ENCODE measurements at regions not wholly inside any gene's neighbourhood (a gene's known extent, or its start where the extent isn't known, plus 50 kb on each side); places are given as distances from the start of the nearest gene placed in this dataset.

- no peak overlapping the region for H3K4me3 ChIP-seq (ENCODE audit: low read length)
- no peaks in the 10 kb centered on the region for H3F3A ChIP-seq (ENCODE audit: low read length, unreplicated experiment)
- TF ChIP-seq EZH2 (IDR thresholded peaks at IDR 0.05; ENCODE audit: low read length, unreplicated experiment): no peak
- no peak for TF ChIP-seq EZH2phosphoT487 (IDR thresholded peaks at IDR 0.05; ENCODE audit: borderline replicate concordance, low read length)
- peak; percentile 43; the same call in 1 of the 2 replicates for TF ChIP-seq CTCF (conservative IDR thresholded peaks at IDR 0.05; ENCODE audit: low read depth, low read length)
- H3K4me2 ChIP-seq (ENCODE audit: low read length): no peak overlapping the region
- H3K79me2 ChIP-seq (ENCODE audit: low read length): no peaks in the 10 kb centered on the region
- intact Hi-C loops (cut with micrococcal nuclease): loop anchor here (1.0 kb wide), 1 partner anchor 92 kb away; no protein-coding TSS in a partner anchor
- ChIA-PET CTCF (interaction anchor here (0.6 to 1.3 kb wide), 11 partner anchors 12 to 1267 kb away, joined by 3 to 18 read pairs (median 4); partner anchors contain the start of gene LRAT), POLR2A (ENCODE audit: unreplicated experiment) (no interaction called here)
- no peak overlapping the region for H2AFZ ChIP-seq (ENCODE audit: low read length)
- no peak overlapping the region for H3K27ac ChIP-seq (ENCODE audit: low read length)
- no peaks in the 10 kb centered on the region for H3K4me1 ChIP-seq (ENCODE audit: insufficient read depth, low read length)
- no peaks in the 10 kb centered on the region for H3K9me3 ChIP-seq (ENCODE audit: low read length)
- peaks cover 17% of the 10 kb centered on the region for H3K27me3 ChIP-seq (ENCODE audit: low read length)
- H3K36me3 ChIP-seq (ENCODE audit: low read depth, low read length): no peaks in the 10 kb centered on the region
- DNase-seq (peak; percentile 35), ATAC-seq (no peak)
- no TSS peak for BruUV-seq (replicated peaks)
- H3K9me2 ChIP-seq (replicated peaks; ENCODE audit: low read length): no peaks in the 10 kb centered on the region
- H4K20me1 ChIP-seq (ENCODE audit: low read length): no peaks in the 10 kb centered on the region
- H3K9ac ChIP-seq (ENCODE audit: low read length): no peak overlapping the region
Observed at GRCh38 chr4:154686838-154687237, 57.0 kb upstream of the LRAT start.

GRCh38 chr4:154687840-154688239, 56.0 kb upstream of the LRAT start:
- H3K79me2 ChIP-seq (ENCODE audit: low read length): no peaks in the 10 kb centered on the region
- H3K4me3 ChIP-seq (ENCODE audit: low read length): no peak overlapping the region
- intact Hi-C loops (cut with micrococcal nuclease): loop anchor here (1.0 kb wide), 1 partner anchor 91 kb away; no protein-coding TSS in a partner anchor
- ATAC-seq: no peak
- no peak overlapping the region for H3K4me2 ChIP-seq (ENCODE audit: low read length)
- no peaks in the 10 kb centered on the region for H3K9me3 ChIP-seq (ENCODE audit: low read length)
- no peak overlapping the region for H3K27ac ChIP-seq (ENCODE audit: low read length)
- DNase-seq: no peak
- H3K9ac ChIP-seq (ENCODE audit: low read length): no peak overlapping the region
- H3K9me2 ChIP-seq (replicated peaks; ENCODE audit: low read length): no peaks in the 10 kb centered on the region
- no peaks in the 10 kb centered on the region for H3K4me1 ChIP-seq (ENCODE audit: insufficient read depth, low read length)
- no peak overlapping the region for H2AFZ ChIP-seq (ENCODE audit: low read length)
- H3K27me3 ChIP-seq (ENCODE audit: low read length): peaks cover 8% of the 10 kb centered on the region
- no peaks in the 10 kb centered on the region for H3F3A ChIP-seq (ENCODE audit: low read length, unreplicated experiment)
- TF ChIP-seq CTCF (conservative IDR thresholded peaks at IDR 0.05; ENCODE audit: low read depth, low read length) (no peak), EZH2phosphoT487 (IDR thresholded peaks at IDR 0.05; ENCODE audit: borderline replicate concordance, low read length) (no peak), EZH2 (IDR thresholded peaks at IDR 0.05; ENCODE audit: low read length, unreplicated experiment) (no peak)
- ChIA-PET CTCF (no interaction called here), POLR2A (ENCODE audit: unreplicated experiment) (no interaction called here)
- BruUV-seq (replicated peaks): no TSS peak
- H4K20me1 ChIP-seq (ENCODE audit: low read length): no peaks in the 10 kb centered on the region
- no peaks in the 10 kb centered on the region for H3K36me3 ChIP-seq (ENCODE audit: low read depth, low read length)

GRCh38 chr4:154691229-154691628, 52.6 kb upstream of the LRAT start:
- Histone ChIP-seq H3K9ac (ENCODE audit: low read length) (no peak overlapping the region), H2AFZ (ENCODE audit: low read length) (no peak overlapping the region), H3K79me2 (ENCODE audit: low read length) (no peaks in the 10 kb centered on the region), H3K4me3 (ENCODE audit: low read length) (no peak overlapping the region), H3K4me2 (ENCODE audit: low read length) (no peak overlapping the region), H3K4me1 (ENCODE audit: insufficient read depth, low read length) (no peaks in the 10 kb centered on the region), H3K27ac (ENCODE audit: low read length) (no peak overlapping the region), H4K20me1 (ENCODE audit: low read length) (no peaks in the 10 kb centered on the region), H3K36me3 (ENCODE audit: low read depth, low read length) (no peaks in the 10 kb centered on the region), H3F3A (ENCODE audit: low read length, unreplicated experiment) (no peaks in the 10 kb centered on the region), H3K27me3 (ENCODE audit: low read length) (no peaks in the 10 kb centered on the region; the same call in 1 of the 2 replicates), H3K9me2 (replicated peaks; ENCODE audit: low read length) (no peaks in the 10 kb centered on the region), H3K9me3 (ENCODE audit: low read length) (no peaks in the 10 kb centered on the region)
- TF ChIP-seq EZH2 (IDR thresholded peaks at IDR 0.05; ENCODE audit: low read length, unreplicated experiment): no peak
- no peak for TF ChIP-seq EZH2phosphoT487 (IDR thresholded peaks at IDR 0.05; ENCODE audit: borderline replicate concordance, low read length)
- TF ChIP-seq CTCF (conservative IDR thresholded peaks at IDR 0.05; ENCODE audit: low read depth, low read length): no peak
- no TSS peak for BruUV-seq (replicated peaks)
- ATAC-seq (no peak), DNase-seq (no peak)
- ChIA-PET POLR2A (ENCODE audit: unreplicated experiment) (no interaction called here), CTCF (no interaction called here)
- intact Hi-C loops (cut with micrococcal nuclease): no loop called here

Data from PC-3 (cell line).